HepG2 (cell line): ENCODE measurements at regions not wholly inside any gene's neighbourhood (a gene's known extent, or its start where the extent isn't known, plus 50 kb on each side); places are given as distances from the start of the nearest gene placed in this dataset.

ENCODE experiments used
- BCLAF1 ChIP-seq: fragments of 450-650 bp; IDR thresholded peaks from 2 replicates; pipeline ENCODE4 v1.6.1; 2017; ENCODE audit warnings: mild to moderate bottlenecking
- CBX1 ChIP-seq: IDR thresholded peaks from one replicate; pipeline ENCODE4 v1.6.1; 2016; ENCODE audit warnings: antibody characterized with exemption, low read depth
- CENPX ChIP-seq: sonication (generic); formaldehyde crosslinking; IDR thresholded peaks from 2 replicates; pipeline ENCODE4 v1.9.0; 2021; ENCODE audit warnings: mild to moderate bottlenecking, missing genetic modification reagents, moderate library complexity
- CERS6 ChIP-seq: sonication (generic); formaldehyde crosslinking; IDR thresholded peaks from 2 replicates; pipeline ENCODE4 v1.5.0; 2020; ENCODE audit warnings: missing genetic modification reagents
- DRAP1 ChIP-seq: IDR thresholded peaks from 2 replicates; pipeline ENCODE4 v1.6.1; 2016; ENCODE audit warnings: missing genetic modification reagents, missing compliant biosample characterization
- FOXA1 ChIP-seq, 2 experiments: fragments of 450-650 bp in 1 of 2; sonication (generic) in 1 of 2; formaldehyde crosslinking in 1 of 2; IDR thresholded peaks; 2 replicates each; pipeline versions ENCODE4 v1.4.0 to v1.6.1; 2016 to 2020; ENCODE audit warnings: missing genetic modification reagents in 1 of 2
- HIC2 ChIP-seq: sonication (generic); formaldehyde crosslinking; IDR thresholded peaks from 2 replicates; pipeline ENCODE4 v1.9.0; 2022; ENCODE audit warnings: low read depth, missing genetic modification reagents
- JUN ChIP-seq: sonication (generic); formaldehyde crosslinking; IDR thresholded peaks from 2 replicates; pipeline ENCODE4 v1.4.0; 2020; ENCODE audit warnings: mild to moderate bottlenecking, missing genetic modification reagents
- LCORL ChIP-seq, 2 experiments: fragments of 450-650 bp in 1 of 2; sonication (generic) in 1 of 2; formaldehyde crosslinking in 1 of 2; IDR thresholded peaks; 2 replicates each; pipeline versions ENCODE4 v1.5.0 to v1.6.1; 2017 to 2020; ENCODE audit warnings: antibody characterized with exemption in 1 of 2, missing genetic modification reagents in 1 of 2
- MAFK ChIP-seq, 2 experiments: IDR thresholded peaks in 1 of 2; conservative IDR thresholded peaks in 1 of 2; 2 replicates each; pipeline ENCODE4 v1.6.1; 2011; ENCODE audit warnings: improper control_type of control experiment in 2 of 2, low read length in 2 of 2
- MED1 ChIP-seq: sonication (generic); formaldehyde crosslinking; IDR thresholded peaks from 2 replicates; pipeline ENCODE4 v1.4.0; 2020; ENCODE audit warnings: missing genetic modification reagents
- MED13 ChIP-seq: sonication (generic); formaldehyde crosslinking; IDR thresholded peaks from 2 replicates; pipeline ENCODE4 v1.5.0; 2020; ENCODE audit warnings: missing genetic modification reagents
- NBN ChIP-seq: fragments of 450-650 bp; conservative IDR thresholded peaks from 2 replicates; pipeline ENCODE4 v1.6.1; 2017
- NR2F2 ChIP-seq: IDR thresholded peaks from 2 replicates; pipeline ENCODE4 v1.6.1; 2012; ENCODE audit warnings: low read depth, inconsistent platforms, borderline replicate concordance
- PHF21A ChIP-seq: sonication (generic); formaldehyde crosslinking; IDR thresholded peaks from 2 replicates; pipeline ENCODE4 v1.5.0; 2020; ENCODE audit warnings: mild to moderate bottlenecking, missing genetic modification reagents
- RARA ChIP-seq: IDR thresholded peaks from 2 replicates; pipeline ENCODE4 v1.6.1; 2016; ENCODE audit warnings: missing genetic modification reagents, missing compliant biosample characterization
- SIX4 ChIP-seq: sonication (generic); formaldehyde crosslinking; IDR thresholded peaks from 2 replicates; pipeline ENCODE4 v1.4.0; 2020; ENCODE audit warnings: missing genetic modification reagents
- THAP7 ChIP-seq: sonication (generic); formaldehyde crosslinking; IDR thresholded peaks from 2 replicates; pipeline ENCODE4 v1.8.1; 2023; ENCODE audit warnings: mild to moderate bottlenecking, missing genetic modification reagents
- ZEB1 ChIP-seq: IDR thresholded peaks from 2 replicates; pipeline ENCODE4 v1.6.1; 2012; ENCODE audit warnings: mild to moderate bottlenecking, low read depth, inconsistent platforms; ENCODE audit not compliant: insufficient replicate concordance
- ZNF343 ChIP-seq: sonication (generic); formaldehyde crosslinking; IDR thresholded peaks from 2 replicates; pipeline ENCODE4 v1.4.0; 2020; ENCODE audit warnings: mild to moderate bottlenecking, missing genetic modification reagents
- ZNF501 ChIP-seq: sonication (generic); formaldehyde crosslinking; IDR thresholded peaks from 2 replicates; pipeline ENCODE4 v1.5.1; 2020; ENCODE audit warnings: mild to moderate bottlenecking, moderate library complexity, missing genetic modification reagents
- ZNF563 ChIP-seq: sonication (generic); formaldehyde crosslinking; IDR thresholded peaks from 2 replicates; pipeline ENCODE4 v1.8.0; 2022; ENCODE audit warnings: mild to moderate bottlenecking, moderate library complexity, missing genetic modification reagents
- ZNF616 ChIP-seq: sonication (generic); formaldehyde crosslinking; IDR thresholded peaks from 2 replicates; pipeline ENCODE4 v1.5.0; 2020; ENCODE audit warnings: low read depth, mild to moderate bottlenecking, missing genetic modification reagents
- ZNF629 ChIP-seq: sonication (generic); formaldehyde crosslinking; conservative IDR thresholded peaks from 2 replicates; pipeline ENCODE4 v1.5.0; 2020; ENCODE audit warnings: missing genetic modification reagents
- ZNF747 ChIP-seq: sonication (generic); formaldehyde crosslinking; IDR thresholded peaks from 2 replicates; pipeline ENCODE4 v1.8.1; 2023; ENCODE audit warnings: missing genetic modification reagents, mild to moderate bottlenecking, borderline replicate concordance
- ZNF75D ChIP-seq: sonication (generic); formaldehyde crosslinking; IDR thresholded peaks from 2 replicates; pipeline ENCODE4 v1.8.1; 2023; ENCODE audit warnings: missing genetic modification reagents, mild to moderate bottlenecking, borderline replicate concordance

- TF ChIP-seq HIC2 (CRISPR knock-in tag) = no peak
- 0 out of 2 replicates have a peak, but pooled peaks have one; percentile 19 for TF ChIP-seq ZNF501 (CRISPR knock-in tag)
- no peak for TF ChIP-seq CENPX (CRISPR knock-in tag)
- no peak for TF ChIP-seq LCORL (IDR thresholded peaks at IDR 0.05)
- no peak for TF ChIP-seq LCORL (CRISPR knock-in tag; IDR thresholded peaks at IDR 0.05)
- TF ChIP-seq ZNF747 (CRISPR knock-in tag) = no peak
- TF ChIP-seq ZNF75D (CRISPR knock-in tag) = no peak
- no peak; the same call in 1 of the 2 replicates for TF ChIP-seq SIX4 (CRISPR knock-in tag)
- TF ChIP-seq CERS6 = no peak
- TF ChIP-seq RARA = no peak; the same call in none of the 2 replicates
- peak; percentile 66 for TF ChIP-seq PHF21A (CRISPR knock-in tag)
- TF ChIP-seq MAFK (conservative IDR thresholded peaks at IDR 0.05 in 1 of 2, IDR thresholded peaks at IDR 0.05 in 1 of 2; ENCODE audit: low read length in 2 of 2) = no peak
- TF ChIP-seq DRAP1 (CRISPR knock-in tag) = no peak
- no peak for TF ChIP-seq THAP7 (CRISPR knock-in tag)
- peak; percentile 66 for TF ChIP-seq MED1 (CRISPR knock-in tag)
- no peak for TF ChIP-seq CBX1
- no peak for TF ChIP-seq ZNF629 (CRISPR knock-in tag)
- no peak for TF ChIP-seq ZNF616 (CRISPR knock-in tag)
- TF ChIP-seq MED13 (CRISPR knock-in tag) = no peak
- TF ChIP-seq JUN (CRISPR knock-in tag) = peak; percentile 90
- no peak for TF ChIP-seq NBN
- TF ChIP-seq ZNF343 (CRISPR knock-in tag) = no peak
- no peak for TF ChIP-seq ZNF563 (CRISPR knock-in tag)
- no peak for TF ChIP-seq NR2F2
- no peak for TF ChIP-seq ZEB1
- no peak for TF ChIP-seq BCLAF1
- TF ChIP-seq FOXA1 (IDR thresholded peaks at IDR 0.05) = 0 out of 2 replicates have a peak, but pooled peaks have one; percentile 5
- peak; percentile 65 for TF ChIP-seq FOXA1 (CRISPR knock-in tag; IDR thresholded peaks at IDR 0.05)
These were observed 500.9 kb downstream of the SOX2 start (continued) for GRCh38 chr3:182212479-182213076.
